A549 (cell line): ENCODE measurements at regions not wholly inside any gene's neighbourhood (a gene's known extent, or its start where the extent isn't known, plus 50 kb on each side); places are given as distances from the start of the nearest gene placed in this dataset.

Experiments used
- ATAC-seq, 2 experiments: fragments of 200-7000 bp in 1 of 2; fragments of >200 bp in 1 of 2; cut with Nextera tagmentation in 1 of 2; cut with Tn5 transposase in 1 of 2; 3 replicates each; pipeline versions ENCODE4 v1.8.0 to v1.9.1; 2018 to 2020; ENCODE audit warnings: mild to moderate bottlenecking in 1 of 2, moderate library complexity in 1 of 2
- CTCF ChIA-PET: fragments of 300-600 bp; sonication (Branson Sonifier 250); formaldehyde crosslinking; extraction: SDS; loops from one replicate; lab custom pipeline; 2021; ENCODE audit warnings: antibody characterized with exemption, inconsistent platforms; lab: Yijun Ruan, JAX
- POLR2A ChIA-PET: fragments of 350-600 bp; formaldehyde crosslinking; extraction: SDS; loops from one replicate; lab custom pipeline; 2021; ENCODE audit warnings: antibody characterized with exemption, inconsistent platforms; lab: Yijun Ruan, JAX
- DNase-seq, 2 experiments: peaks; one replicate each; pipeline versions ENCODE4 v3.0.0 to v3.0.0-alpha.2; 2011 to 2016; ENCODE audit warnings: low read depth in 1 of 2, low spot score in 1 of 2
- FAIRE-seq: peaks from 2 replicates; lab custom pipeline; 2011; peaks lifted over from hg19 to GRCh38; lab: Jason Lieb, UNC
- H3K27ac ChIP-seq, 2 experiments: fragments of >200 bp; sonication (Bioruptor Twin); formaldehyde crosslinking; 3 replicates each; pipeline ENCODE4 v1.5.1; 2016 to 2017
- H3K4me1 ChIP-seq: fragments of >200 bp; sonication (Bioruptor Twin); formaldehyde crosslinking; 3 replicates; pipeline ENCODE4 v1.6.1; 2016
- H3K4me2 ChIP-seq: fragments of >200 bp; sonication (Bioruptor Twin); formaldehyde crosslinking; 3 replicates; pipeline ENCODE4 v1.6.1; 2016
- H3K4me3 ChIP-seq: fragments of >200 bp; sonication (Bioruptor Twin); formaldehyde crosslinking; 3 replicates; pipeline ENCODE4 v1.5.1; 2016
- H3K9me3 ChIP-seq: fragments of >200 bp; sonication (Bioruptor Twin); formaldehyde crosslinking; 3 replicates; pipeline ENCODE4 v1.6.1; 2016
- BCL3 ChIP-seq: fragments of >200 bp; sonication (Bioruptor Twin); formaldehyde crosslinking; IDR thresholded peaks from 3 replicates; pipeline ENCODE4 v1.6.1; 2016
- CBX2 ChIP-seq: fragments of 200-600 bp; sonication (generic); IDR thresholded peaks from 2 replicates; pipeline ENCODE4 v1.6.1; 2016; ENCODE audit warnings: low read depth, mild to moderate bottlenecking, borderline replicate concordance
- CBX8 ChIP-seq: fragments of 200-600 bp; sonication (generic); IDR thresholded peaks from 2 replicates; pipeline ENCODE4 v1.6.1; 2016
- CHD2 ChIP-seq: fragments of 150-350 bp; IDR thresholded peaks from 2 replicates; pipeline ENCODE4 v1.6.1; 2014; ENCODE audit warnings: low read length; ENCODE audit not compliant: partially characterized antibody
- CHD4 ChIP-seq: fragments of 200-600 bp; sonication (generic); IDR thresholded peaks from 2 replicates; pipeline ENCODE4 v1.6.1; 2016; ENCODE audit warnings: antibody characterized with exemption, mild to moderate bottlenecking, borderline replicate concordance
- CTCF ChIP-seq: fragments of >200 bp; sonication (Bioruptor Twin); formaldehyde crosslinking; IDR thresholded peaks from 3 replicates; pipeline ENCODE4 v1.5.1; 2016
- EHF ChIP-seq: fragments of 250-450 bp; sonication (Bioruptor Pico); IDR thresholded peaks from 2 replicates; pipeline ENCODE4 v1.5.0; 2020; ENCODE audit warnings: mild to moderate bottlenecking
- EHMT2 ChIP-seq: fragments of 200-600 bp; sonication (generic); IDR thresholded peaks from 2 replicates; pipeline ENCODE4 v1.6.1; 2016; ENCODE audit warnings: antibody characterized with exemption, low read depth, mild to moderate bottlenecking, moderate library complexity
- FOSB ChIP-seq: fragments of 250-450 bp; sonication (Bioruptor Pico); IDR thresholded peaks from 2 replicates; pipeline ENCODE4 v1.5.0; 2020; ENCODE audit warnings: mild to moderate bottlenecking, moderate library complexity
- FOSL2 ChIP-seq, 2 experiments: fragments of 450-650 bp in 1 of 2; fragments of >200 bp in 1 of 2; sonication (Bioruptor Twin) in 1 of 2; formaldehyde crosslinking; IDR thresholded peaks; 2 replicates each; pipeline versions ENCODE4 v1.5.0 to v1.6.1; 2016 to 2020; ENCODE audit warnings: mild to moderate bottlenecking in 1 of 2, moderate library complexity in 1 of 2
- FOXS1 ChIP-seq: fragments of 250-450 bp; sonication (Bioruptor Pico); IDR thresholded peaks from 2 replicates; pipeline ENCODE4 v1.5.0; 2020; ENCODE audit warnings: mild to moderate bottlenecking, moderate library complexity
- GATA3 ChIP-seq: IDR thresholded peaks from 2 replicates; pipeline ENCODE4 v1.6.1; 2012; ENCODE audit warnings: borderline replicate concordance
- HMGXB4 ChIP-seq: fragments of 250-450 bp; sonication (Bioruptor Pico); IDR thresholded peaks from 2 replicates; pipeline ENCODE4 v1.5.0; 2021; ENCODE audit warnings: mild to moderate bottlenecking, moderate library complexity, borderline replicate concordance
- HOXA7 ChIP-seq: fragments of 250-450 bp; sonication (Bioruptor Pico); IDR thresholded peaks from 2 replicates; pipeline ENCODE4 v1.5.0; 2020; ENCODE audit warnings: mild to moderate bottlenecking, moderate library complexity
- HOXB5 ChIP-seq: fragments of 250-450 bp; sonication (Bioruptor Pico); IDR thresholded peaks from 2 replicates; pipeline ENCODE4 v1.5.0; 2020; ENCODE audit warnings: mild to moderate bottlenecking, moderate library complexity
- KDM1A ChIP-seq: fragments of 200-600 bp; sonication (generic); IDR thresholded peaks from 2 replicates; pipeline ENCODE4 v1.6.1; 2016; ENCODE audit warnings: low read depth, mild to moderate bottlenecking
- POLR2A ChIP-seq: IDR thresholded peaks from 2 replicates; pipeline ENCODE4 v1.6.1; 2012; ENCODE audit warnings: mild to moderate bottlenecking, low read length
- POLR2AphosphoS2 ChIP-seq: conservative IDR thresholded peaks from 2 replicates; pipeline ENCODE4 v1.6.1; 2012; ENCODE audit warnings: low read length, improper control_type of control experiment, inconsistent platforms
- RCOR1 ChIP-seq: fragments of 150-350 bp; IDR thresholded peaks from 2 replicates; pipeline ENCODE4 v1.6.1; 2014; ENCODE audit warnings: antibody characterized with exemption, low read length, low read depth
- SMC3 ChIP-seq: fragments of >200 bp; sonication (Bioruptor Twin); formaldehyde crosslinking; IDR thresholded peaks from 3 replicates; pipeline ENCODE4 v1.6.1; 2018; ENCODE audit warnings: inconsistent platforms
- SREBF2 ChIP-seq: fragments of 450-650 bp; IDR thresholded peaks from 2 replicates; pipeline ENCODE4 v1.6.1; 2014; ENCODE audit warnings: mild to moderate bottlenecking, moderate library complexity
- TFCP2L1 ChIP-seq: fragments of 250-450 bp; sonication (Bioruptor Pico); IDR thresholded peaks from 2 replicates; pipeline ENCODE4 v1.5.0; 2021; ENCODE audit warnings: mild to moderate bottlenecking
- ZC3H11A ChIP-seq: fragments of 450-650 bp; IDR thresholded peaks from 2 replicates; pipeline ENCODE4 v1.6.1; 2014; ENCODE audit warnings: antibody characterized with exemption, mild to moderate bottlenecking
- WGBS: methylation state at CpG from one replicate; pipeline ENCODE4 v1.1.6; 2017; ENCODE audit errors: missing lambda C conversion rate; 5-methylcytosine and 5-hydroxymethylcytosine counted together
- TF ChIP-seq, protein P1 (sequence below): IDR thresholded peaks from 2 replicates; pipeline ENCODE4 v1.6.1; 2012
- TF ChIP-seq, protein P2 (sequence below): fragments of 150-350 bp; IDR thresholded peaks from 2 replicates; pipeline ENCODE4 v1.6.1; 2014; ENCODE audit warnings: low read depth, mild to moderate bottlenecking, low read length

DNA sequence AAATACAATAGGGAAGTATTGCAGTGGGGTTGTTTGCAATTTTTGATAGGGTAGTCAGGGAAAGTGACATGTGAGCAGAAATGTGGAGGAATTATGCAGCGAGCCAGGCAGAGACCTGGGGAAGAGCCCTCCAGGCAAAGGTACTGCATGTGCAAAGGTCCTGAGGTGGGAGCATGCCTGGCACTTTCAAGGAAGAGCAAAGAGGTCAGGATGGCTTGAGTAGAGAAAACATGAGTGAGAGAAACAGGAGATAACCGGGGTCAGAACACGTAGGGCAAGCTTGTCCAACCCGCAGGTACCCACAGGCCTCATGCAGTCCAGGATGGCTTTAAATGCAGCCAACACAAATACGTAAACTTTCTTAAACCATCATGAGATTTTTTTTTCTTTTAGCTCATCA lies 71.0 kb downstream of the COQ2 start:
- DNase-seq (no peak), ATAC-seq (no peak), FAIRE-seq (no peak)
- H3K27ac ChIP-seq: no peak overlapping the region
- H3K4me1 ChIP-seq: peaks cover 19% of the 10 kb centered on the region
- WGBS: 86% methylated on average over 5 of the region's 5 CpGs
- POLR2A ChIA-PET: no interaction called here
- TF ChIP-seq EHF (CRISPR knock-in tag): no peak
- no peak for TF ChIP-seq FOXS1 (CRISPR knock-in tag)
- no peak for TF ChIP-seq FOSB (CRISPR knock-in tag)
- TF ChIP-seq HOXA7 (CRISPR knock-in tag): no peak
- no peak for TF ChIP-seq POLR2A
- no peak for TF ChIP-seq SMC3
- TF ChIP-seq TFCP2L1 (CRISPR knock-in tag): no peak
- no peak for TF ChIP-seq GATA3
- no peak overlapping the region for H3K4me2 ChIP-seq
- CTCF ChIA-PET: interaction anchor here (1.0 to 1.2 kb wide), 2 partner anchors 48 to 103 kb away, joined by 3 read pairs; no protein-coding TSS in a partner anchor
- H3K4me3 ChIP-seq: no peak overlapping the region
- no peaks in the 10 kb centered on the region for H3K9me3 ChIP-seq

- no peak overlapping the region for H3K4me3 ChIP-seq
- no peaks in the 10 kb centered on the region for H3K9me3 ChIP-seq
- POLR2A ChIA-PET: no interaction called here
- ATAC-seq: no peak
- TF ChIP-seq KDM1A: no peak
- TF ChIP-seq, protein P1, sequence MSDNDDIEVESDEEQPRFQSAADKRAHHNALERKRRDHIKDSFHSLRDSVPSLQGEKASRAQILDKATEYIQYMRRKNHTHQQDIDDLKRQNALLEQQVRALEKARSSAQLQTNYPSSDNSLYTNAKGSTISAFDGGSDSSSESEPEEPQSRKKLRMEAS: no peak
- peaks cover 30% of the 10 kb centered on the region for H3K4me1 ChIP-seq
- 63% methylated on average over 9 of the region's 9 CpGs for WGBS
- no peak overlapping the region for H3K4me2 ChIP-seq
- 0 out of 6 replicates have a peak overlapping the region, but pooled peaks of 1 of the 2 experiments have one; percentile 8 for H3K27ac ChIP-seq
- FAIRE-seq: no peak
- CTCF ChIA-PET: interaction anchor here (0.5 to 1.2 kb wide), 4 partner anchors 11 to 92 kb away, joined by 3 to 6 read pairs (median 4); no protein-coding TSS in a partner anchor
- no peak for DNase-seq
These were observed 72.4 kb downstream of the COQ2 start for GRCh38 chr4:83212041-83212851.

- ChIA-PET POLR2A (no interaction called here), CTCF (interaction anchor here (1.2 to 1.3 kb wide), 2 partner anchors 9 to 25 kb away, joined by 3 read pairs; no protein-coding TSS in a partner anchor)
- Histone ChIP-seq H3K4me3 (no peak overlapping the region), H3K9me3 (no peaks in the 10 kb centered on the region), H3K4me1 (peaks cover 36% of the 10 kb centered on the region), H3K27ac (peak overlapping the region; percentile 81 to 83), H3K4me2 (peak overlapping the region; percentile 70)
- 60% methylated on average over 4 of the region's 4 CpGs for whole genome bisulfite sequencing
- no peak for TF ChIP-seq CHD2
- no peak for TF ChIP-seq RCOR1
- no peak for TF ChIP-seq BCL3
- TF ChIP-seq CBX8: no peak
- no peak for TF ChIP-seq CBX2
- TF ChIP-seq EHMT2: no peak
- TF ChIP-seq EHF (CRISPR knock-in tag): no peak
- no peak for TF ChIP-seq HOXB5 (CRISPR knock-in tag)
- no peak for TF ChIP-seq ZC3H11A
- no peak for TF ChIP-seq CTCF
- TF ChIP-seq POLR2AphosphoS2: no peak
- no peak for TF ChIP-seq SMC3
- no peak for TF ChIP-seq HMGXB4 (CRISPR knock-in tag)
- no peak for TF ChIP-seq FOSB (CRISPR knock-in tag)
- TF ChIP-seq CHD4: no peak
- TF ChIP-seq FOSL2 (IDR thresholded peaks at IDR 0.05): no peak
- no peak for TF ChIP-seq FOSL2 (CRISPR knock-in tag; IDR thresholded peaks at IDR 0.05)
- no peak for TF ChIP-seq SREBF2
- TF ChIP-seq, protein P2, sequence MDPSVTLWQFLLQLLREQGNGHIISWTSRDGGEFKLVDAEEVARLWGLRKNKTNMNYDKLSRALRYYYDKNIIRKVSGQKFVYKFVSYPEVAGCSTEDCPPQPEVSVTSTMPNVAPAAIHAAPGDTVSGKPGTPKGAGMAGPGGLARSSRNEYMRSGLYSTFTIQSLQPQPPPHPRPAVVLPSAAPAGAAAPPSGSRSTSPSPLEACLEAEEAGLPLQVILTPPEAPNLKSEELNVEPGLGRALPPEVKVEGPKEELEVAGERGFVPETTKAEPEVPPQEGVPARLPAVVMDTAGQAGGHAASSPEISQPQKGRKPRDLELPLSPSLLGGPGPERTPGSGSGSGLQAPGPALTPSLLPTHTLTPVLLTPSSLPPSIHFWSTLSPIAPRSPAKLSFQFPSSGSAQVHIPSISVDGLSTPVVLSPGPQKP: no peak
- FAIRE-seq (no peak), DNase-seq (no peak), ATAC-seq (no peak)
These were observed 75.2 kb downstream of the COQ2 start for GRCh38 chr4:83209419-83209818.
